ENCODE measurements at regions not wholly inside any gene's neighbourhood (a gene's known extent, or its start where the extent isn't known, plus 50 kb on each side); places are given as distances from the start of the nearest gene placed in this dataset.

DNA sequence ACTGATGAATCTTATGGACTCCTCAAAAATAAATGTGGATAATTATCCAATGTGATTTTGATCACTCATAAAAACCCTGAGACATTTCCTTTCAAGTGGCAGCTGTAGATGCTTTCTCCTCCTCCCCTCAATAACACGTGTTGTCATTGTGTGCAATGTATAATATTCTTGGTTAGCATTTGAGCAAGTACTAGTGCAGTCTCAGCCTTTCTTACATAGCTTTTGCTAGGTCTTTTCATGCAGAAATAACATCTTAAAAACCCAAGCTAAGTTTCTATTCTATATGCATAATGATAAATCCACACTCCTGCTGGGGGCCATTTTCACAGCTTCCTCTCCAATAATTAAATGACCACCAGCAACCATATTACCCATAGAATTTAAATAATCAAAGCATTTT, 1835.2 kb upstream of the NUDT12 start:
- TF ChIP-seq SUZ12 (IDR thresholded peaks at IDR 0.05): no peak
- TF ChIP-seq, protein P1, sequence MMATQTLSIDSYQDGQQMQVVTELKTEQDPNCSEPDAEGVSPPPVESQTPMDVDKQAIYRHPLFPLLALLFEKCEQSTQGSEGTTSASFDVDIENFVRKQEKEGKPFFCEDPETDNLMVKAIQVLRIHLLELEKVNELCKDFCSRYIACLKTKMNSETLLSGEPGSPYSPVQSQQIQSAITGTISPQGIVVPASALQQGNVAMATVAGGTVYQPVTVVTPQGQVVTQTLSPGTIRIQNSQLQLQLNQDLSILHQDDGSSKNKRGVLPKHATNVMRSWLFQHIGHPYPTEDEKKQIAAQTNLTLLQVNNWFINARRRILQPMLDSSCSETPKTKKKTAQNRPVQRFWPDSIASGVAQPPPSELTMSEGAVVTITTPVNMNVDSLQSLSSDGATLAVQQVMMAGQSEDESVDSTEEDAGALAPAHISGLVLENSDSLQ (IDR thresholded peaks at IDR 0.05): no peak
- TF ChIP-seq FOXK2 (IDR thresholded peaks at IDR 0.05): no peak
- no peak for TF ChIP-seq ARNT (IDR thresholded peaks at IDR 0.05)
- no peak for TF ChIP-seq ELF4 (IDR thresholded peaks at IDR 0.05)
- no peak for TF ChIP-seq NFRKB (IDR thresholded peaks at IDR 0.05)
- TF ChIP-seq BHLHE40 (IDR thresholded peaks at IDR 0.05; ENCODE audit: borderline replicate concordance): no peak
- no peak for TF ChIP-seq ZNF384 (IDR thresholded peaks at IDR 0.05)
- no peak for TF ChIP-seq HDGF (IDR thresholded peaks at IDR 0.05; ENCODE audit: borderline replicate concordance)
- TF ChIP-seq SP1 (IDR thresholded peaks at IDR 0.05): no peak
- TF ChIP-seq LEF1 (IDR thresholded peaks at IDR 0.05; ENCODE audit: borderline replicate concordance): no peak
- TF ChIP-seq L3MBTL2 (conservative IDR thresholded peaks at IDR 0.05): no peak
- no peak for TF ChIP-seq TARDBP (IDR thresholded peaks at IDR 0.05)

All from HEK293T (cell line).